ENCODE measurements at regions not wholly inside any gene's neighbourhood (a gene's known extent, or its start where the extent isn't known, plus 50 kb on each side); places are given as distances from the start of the nearest gene placed in this dataset.

GRCh38 chr18:41353777-41354528 lies 601.1 kb upstream of the PIK3C3 start:
- ATAC-seq: no peak
- H3K4me3 ChIP-seq: no peak overlapping the region
- no peaks in the 10 kb centered on the region for H3K27me3 ChIP-seq (ENCODE audit: low read depth)
- DNase-seq: no peak
- intact Hi-C loops (cut with DNase I): no loop called here
- no peaks in the 10 kb centered on the region for H3K36me3 ChIP-seq
- no peaks in the 10 kb centered on the region for H3K9me3 ChIP-seq
- no peak for TF ChIP-seq CTCF (IDR thresholded peaks at IDR 0.05)
- H3K27ac ChIP-seq: no peak overlapping the region
- no peaks in the 10 kb centered on the region for H3K4me1 ChIP-seq

GRCh38 chr18:41351430-41351829 lies 603.6 kb upstream of the PIK3C3 start:
- Histone ChIP-seq H3K4me1 (no peaks in the 10 kb centered on the region), H3K4me3 (no peak overlapping the region), H3K27ac (no peak overlapping the region), H3K36me3 (no peaks in the 10 kb centered on the region), H3K9me3 (no peaks in the 10 kb centered on the region), H3K27me3 (ENCODE audit: low read depth) (no peaks in the 10 kb centered on the region)
- intact Hi-C loops (cut with DNase I): no loop called here
- TF ChIP-seq CTCF (IDR thresholded peaks at IDR 0.05): no peak
- ATAC-seq: no peak
- DNase-seq: no peak

GRCh38 chr18:41347057-41347456 lies 608.0 kb upstream of the PIK3C3 start:
- no peak for TF ChIP-seq CTCF (IDR thresholded peaks at IDR 0.05)
- Histone ChIP-seq H3K36me3 (no peaks in the 10 kb centered on the region), H3K27me3 (ENCODE audit: low read depth) (no peaks in the 10 kb centered on the region), H3K9me3 (no peaks in the 10 kb centered on the region), H3K4me3 (no peak overlapping the region), H3K27ac (no peak overlapping the region), H3K4me1 (no peaks in the 10 kb centered on the region)
- intact Hi-C loops (cut with DNase I): no loop called here
- DNase-seq: no peak
- ATAC-seq: no peak

GRCh38 chr18:41343808-41344207 lies 611.2 kb upstream of the PIK3C3 start:
- H3K27ac ChIP-seq: no peak overlapping the region
- TF ChIP-seq CTCF (IDR thresholded peaks at IDR 0.05): no peak
- no peaks in the 10 kb centered on the region for H3K9me3 ChIP-seq
- H3K27me3 ChIP-seq (ENCODE audit: low read depth): no peaks in the 10 kb centered on the region
- ATAC-seq (no peak), DNase-seq (no peak)
- H3K36me3 ChIP-seq: no peaks in the 10 kb centered on the region
- no peak overlapping the region for H3K4me3 ChIP-seq
- intact Hi-C loops (cut with DNase I): no loop called here
- no peaks in the 10 kb centered on the region for H3K4me1 ChIP-seq

- Histone ChIP-seq H3K4me1 (no peaks in the 10 kb centered on the region), H3K27me3 (ENCODE audit: low read depth) (no peaks in the 10 kb centered on the region), H3K36me3 (no peaks in the 10 kb centered on the region), H3K27ac (no peak overlapping the region), H3K4me3 (no peak overlapping the region), H3K9me3 (no peaks in the 10 kb centered on the region)
- intact Hi-C loops (cut with DNase I): no loop called here
- DNase-seq (no peak), ATAC-seq (no peak)
- TF ChIP-seq CTCF (IDR thresholded peaks at IDR 0.05): no peak
These were observed 616.7 kb upstream of the PIK3C3 start for GRCh38 chr18:41338341-41338740.
